SK-N-MC (cell line): ENCODE measurements at regions not wholly inside any gene's neighbourhood (a gene's known extent, or its start where the extent isn't known, plus 50 kb on each side); places are given as distances from the start of the nearest gene placed in this dataset.
"Not testable (repeated sequence)": the region's sequence is repeated elsewhere in the genome, so short reads cannot be mapped to it uniquely, and the experiment has no call there.

Experiments used
- DNase-seq: peaks from one replicate; pipeline ENCODE4 v3.0.0-alpha.2; 2011; ENCODE audit warnings: low read depth, low spot score
- H3K27ac ChIP-seq: fragments of 200-600 bp; sonication (generic); 2 replicates; pipeline ENCODE4 v1.5.1; 2016; ENCODE audit warnings: mixed run types
- H3K36me3 ChIP-seq: fragments of 200-600 bp; sonication (generic); 2 replicates; pipeline ENCODE4 v1.6.1; 2017; ENCODE audit warnings: antibody characterized with exemption, low read length, mixed read lengths; ENCODE audit not compliant: insufficient read depth
- H3K4me3 ChIP-seq: fragments of 200-600 bp; sonication (generic); 2 replicates; pipeline ENCODE4 v1.5.1; 2016
- H3K9ac ChIP-seq: fragments of 200-600 bp; sonication (generic); 2 replicates; pipeline ENCODE4 v1.8.0; 2017; ENCODE audit warnings: mixed run types, mixed read lengths; ENCODE audit not compliant: insufficient read length
- H3K9me3 ChIP-seq: fragments of 200-600 bp; sonication (generic); 2 replicates; pipeline ENCODE4 v1.6.1; 2017; ENCODE audit warnings: low read depth, mild to moderate bottlenecking, antibody characterized with exemption, low read length, moderate library complexity, mixed read lengths
- EZH2 ChIP-seq: fragments of 200-600 bp; sonication (generic); IDR thresholded peaks from one replicate; pipeline ENCODE4 v1.6.1; 2017; ENCODE audit warnings: antibody characterized with exemption
- FOXP2 ChIP-seq: optimal IDR thresholded peaks from 2 replicates; pipeline ENCODE3; 2011; ENCODE audit warnings: mild to moderate bottlenecking, moderate library complexity; ENCODE audit not compliant: insufficient read depth; ENCODE audit errors: extremely low read length, control extremely low read depth
- POLR2AphosphoS5 ChIP-seq: IDR thresholded peaks from 2 replicates; pipeline ENCODE4 v1.6.1; 2012; ENCODE audit warnings: mild to moderate bottlenecking, low read depth, low read length, borderline replicate concordance

DNA sequence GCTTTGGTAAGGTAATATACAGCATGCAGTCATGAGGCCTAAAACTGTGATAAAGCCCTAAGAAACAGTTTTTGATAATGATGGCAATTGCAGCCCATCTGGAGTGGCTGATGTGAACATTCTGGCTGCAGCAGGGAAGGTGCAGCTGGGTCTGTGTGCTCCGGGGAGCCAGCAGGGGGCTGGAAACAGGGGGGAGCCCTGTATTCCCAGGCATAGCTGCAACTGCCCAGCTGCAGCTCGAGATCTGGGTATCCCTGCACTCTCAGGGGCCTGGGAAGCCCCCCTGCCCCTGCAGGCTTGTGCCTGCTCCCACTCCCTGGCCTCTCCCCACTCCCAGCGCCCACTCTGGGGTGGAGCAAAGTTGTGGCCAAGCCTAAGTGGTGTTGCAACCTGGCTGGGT is 95.6 kb downstream of the RRAGB start:
- H3K27ac ChIP-seq, result no peak overlapping the region
- no peaks in the 10 kb centered on the region for H3K9me3 ChIP-seq
- TF ChIP-seq FOXP2, result no peak
- no peak for DNase-seq
- H3K4me3 ChIP-seq, result no peak overlapping the region
- H3K36me3 ChIP-seq, result no peaks in the 10 kb centered on the region
- no peak overlapping the region for H3K9ac ChIP-seq

DNA sequence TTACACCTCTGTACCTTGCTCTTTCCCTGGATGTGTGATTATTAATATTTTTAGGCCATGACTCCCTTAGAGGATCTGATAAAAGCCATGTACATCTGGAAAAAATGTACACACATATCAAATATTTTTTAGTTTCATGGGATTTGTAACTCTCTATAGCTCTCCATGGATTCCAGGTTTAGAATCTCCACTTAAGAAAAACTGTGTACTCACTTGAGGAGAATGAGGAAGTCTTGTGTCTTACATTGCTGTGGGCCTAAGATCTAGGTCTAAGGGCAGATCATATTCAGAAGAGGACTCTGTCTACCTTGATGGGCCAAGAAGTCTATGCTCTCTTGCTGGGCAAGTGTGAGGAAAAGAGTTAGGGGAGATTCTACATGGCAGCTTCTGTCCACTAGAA is 98.0 kb downstream of the RRAGB start:
- Histone ChIP-seq H3K9me3 (no peaks in the 10 kb centered on the region), H3K9ac (no peak overlapping the region), H3K4me3 (no peak overlapping the region), H3K27ac (no peak overlapping the region), H3K36me3 (no peaks in the 10 kb centered on the region)
- TF ChIP-seq EZH2, result no peak
- no peak for TF ChIP-seq FOXP2
- no peak for TF ChIP-seq POLR2AphosphoS5
- DNase-seq, result no peak

DNA sequence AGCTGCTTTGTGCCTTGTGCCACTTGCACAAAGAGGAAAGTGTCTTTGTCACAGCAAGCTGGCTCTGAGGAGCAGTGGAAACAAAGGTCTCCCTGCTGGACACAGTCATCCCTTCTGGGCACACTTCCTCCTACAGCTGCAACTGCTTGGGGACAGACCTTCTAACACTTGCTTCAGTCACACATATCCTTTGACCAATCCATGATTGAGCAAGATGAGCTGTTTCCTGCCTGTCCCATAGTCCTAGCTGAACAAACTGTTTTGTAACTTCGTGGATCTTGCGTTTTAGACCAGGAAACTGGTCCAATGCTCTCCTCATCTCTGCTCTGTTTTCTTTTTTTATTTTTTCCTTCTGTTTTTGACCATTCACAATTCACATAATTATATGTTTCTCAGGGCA is 98.5 kb downstream of the RRAGB start:
- Histone ChIP-seq H3K9ac (no peak overlapping the region), H3K9me3 (no peaks in the 10 kb centered on the region), H3K36me3 (no peaks in the 10 kb centered on the region), H3K27ac (no peak overlapping the region), H3K4me3 (no peak overlapping the region)
- no peak for DNase-seq
- TF ChIP-seq FOXP2, result no peak
- no peak for TF ChIP-seq EZH2

DNA sequence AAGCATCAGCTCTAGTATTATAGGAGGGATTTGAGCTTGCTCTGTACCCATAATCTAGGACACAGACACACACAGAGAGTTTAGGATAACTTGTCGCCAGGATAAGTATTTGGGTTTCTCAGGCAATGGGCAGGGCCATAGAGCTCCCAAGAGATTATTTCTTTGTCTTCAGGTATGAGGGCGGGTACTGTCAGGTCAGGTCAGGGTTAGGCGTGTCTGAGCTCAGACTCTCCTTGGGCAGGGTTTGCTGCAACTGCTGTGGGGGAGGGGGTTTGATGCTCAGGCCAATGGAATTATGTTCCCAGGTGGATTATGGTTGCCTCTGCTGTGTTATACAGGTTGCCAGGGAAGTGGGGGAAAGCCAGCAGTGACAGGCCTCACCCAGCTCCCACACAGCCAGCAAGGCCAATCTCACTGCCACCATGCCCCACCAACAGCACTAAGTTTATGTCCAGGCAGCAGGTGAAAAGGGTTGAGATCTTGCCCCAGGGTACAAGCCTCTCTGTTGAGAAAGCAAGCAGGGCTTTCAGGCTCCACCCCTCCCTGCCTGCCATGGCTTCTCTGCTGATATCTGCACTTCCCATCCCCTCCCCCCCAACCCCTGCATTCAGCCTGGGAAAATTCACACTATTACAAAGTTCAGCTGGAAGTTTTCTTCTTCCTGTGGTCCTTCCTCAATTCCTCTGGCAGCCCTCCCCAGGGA is 101.3 kb downstream of the RRAGB start:
- TF ChIP-seq POLR2AphosphoS5 (no peak), FOXP2 (no peak)
- Histone ChIP-seq H3K4me3 (no peak overlapping the region), H3K9ac (no peak overlapping the region), H3K9me3 (no peaks in the 10 kb centered on the region), H3K36me3 (no peaks in the 10 kb centered on the region), H3K27ac (no peak overlapping the region)
- no peak for DNase-seq

DNA sequence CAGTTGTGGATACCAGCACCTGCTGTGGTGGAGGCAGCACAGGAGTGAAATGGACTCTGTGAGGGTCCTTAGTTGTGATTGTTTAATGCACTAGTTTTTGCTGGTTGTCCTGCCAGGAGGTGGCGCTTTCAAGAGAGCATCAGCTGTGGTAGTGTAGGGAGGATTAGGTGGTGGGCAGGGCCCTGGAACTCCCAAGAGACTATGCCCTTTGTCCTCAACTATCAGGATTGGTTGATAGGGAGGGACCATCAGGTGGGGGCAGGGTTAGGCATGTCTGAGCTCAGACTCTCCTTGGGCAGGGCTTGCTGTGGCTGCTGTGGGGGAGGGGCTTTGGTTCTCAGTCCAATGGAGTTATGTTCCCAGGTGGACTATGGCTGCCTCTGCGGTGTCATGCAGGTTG is 121.9 kb downstream of the RRAGB start:
- no peak overlapping the region for H3K4me3 ChIP-seq
- no peak overlapping the region for H3K27ac ChIP-seq
- H3K9ac ChIP-seq, result no peak overlapping the region
- no peaks in the 10 kb centered on the region for H3K9me3 ChIP-seq
- no peak for TF ChIP-seq POLR2AphosphoS5
- no peak for TF ChIP-seq EZH2
- no peak for TF ChIP-seq FOXP2
- no peak for DNase-seq
- no peaks in the 10 kb centered on the region for H3K36me3 ChIP-seq

DNA sequence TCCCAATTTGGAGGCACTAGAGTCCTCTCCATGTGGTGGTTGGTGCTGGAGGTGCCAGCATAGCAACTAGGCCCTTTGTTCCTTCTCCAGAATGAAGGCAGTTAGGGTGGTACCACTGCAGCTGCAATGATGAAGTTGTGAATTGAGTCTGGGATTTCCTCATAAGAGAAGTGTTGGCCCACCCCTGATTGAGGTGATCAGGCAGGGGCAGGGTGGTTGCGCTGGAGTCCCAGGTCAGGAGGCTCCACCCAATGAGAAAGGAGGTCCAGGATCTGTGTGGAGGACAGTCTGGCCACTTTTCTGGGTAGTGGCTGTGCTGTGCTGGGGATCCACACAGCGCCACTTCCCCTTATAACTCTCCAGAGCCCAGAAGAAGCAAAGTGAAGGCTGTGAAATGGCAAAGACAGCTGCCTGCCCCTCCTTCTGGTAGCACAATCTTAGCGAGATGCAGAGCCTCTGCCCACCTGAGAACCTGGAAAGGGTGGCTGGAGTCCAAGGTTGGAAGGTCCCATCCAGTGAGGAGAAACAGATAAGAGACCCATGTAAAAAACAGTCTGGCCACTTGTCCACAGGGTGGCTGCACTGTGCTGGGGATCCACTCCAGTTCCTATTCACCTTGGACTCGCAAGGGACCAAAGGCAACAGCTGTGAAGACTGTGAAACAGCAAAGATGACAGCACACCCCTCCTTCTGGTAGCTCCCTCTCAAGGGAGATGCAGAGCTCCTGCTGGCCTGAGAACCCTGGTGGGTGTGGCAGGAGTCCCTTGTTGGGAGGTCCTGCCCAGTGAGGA is 124.6 kb downstream of the RRAGB start:
- H3K36me3 ChIP-seq, result no peaks in the 10 kb centered on the region
- no peak overlapping the region for H3K9ac ChIP-seq
- TF ChIP-seq POLR2AphosphoS5 (no peak), EZH2 (no peak)
- H3K4me3 ChIP-seq, result no peak overlapping the region
- DNase-seq, result no peak
- no peak overlapping the region for H3K27ac ChIP-seq
- H3K9me3 ChIP-seq, result no peaks in the 10 kb centered on the region

DNA sequence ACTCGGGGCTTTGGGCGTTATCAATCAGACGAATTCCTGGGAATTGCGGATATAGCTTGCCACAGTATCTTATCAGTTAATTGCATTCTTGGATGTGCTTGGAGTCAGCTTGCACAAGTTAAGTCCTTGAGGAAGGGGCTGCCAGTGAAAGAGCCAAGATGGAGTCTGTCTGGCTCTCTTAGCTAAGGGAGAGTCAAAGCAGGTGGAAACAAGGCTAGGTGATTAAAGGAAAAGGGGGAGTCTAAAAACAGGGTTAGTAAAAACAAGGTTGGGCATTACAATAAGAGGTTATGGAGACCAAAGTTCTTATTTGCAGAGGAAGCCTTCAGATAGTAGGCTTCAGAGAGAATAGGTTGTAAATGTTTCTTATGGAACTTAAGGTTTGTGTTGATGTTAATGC is 149.2 kb downstream of the RRAGB start:
- H3K9me3 ChIP-seq, DNase-seq, H3K9ac ChIP-seq, H3K4me3 ChIP-seq, H3K27ac ChIP-seq, H3K36me3 ChIP-seq: not testable (repeated sequence)

DNA sequence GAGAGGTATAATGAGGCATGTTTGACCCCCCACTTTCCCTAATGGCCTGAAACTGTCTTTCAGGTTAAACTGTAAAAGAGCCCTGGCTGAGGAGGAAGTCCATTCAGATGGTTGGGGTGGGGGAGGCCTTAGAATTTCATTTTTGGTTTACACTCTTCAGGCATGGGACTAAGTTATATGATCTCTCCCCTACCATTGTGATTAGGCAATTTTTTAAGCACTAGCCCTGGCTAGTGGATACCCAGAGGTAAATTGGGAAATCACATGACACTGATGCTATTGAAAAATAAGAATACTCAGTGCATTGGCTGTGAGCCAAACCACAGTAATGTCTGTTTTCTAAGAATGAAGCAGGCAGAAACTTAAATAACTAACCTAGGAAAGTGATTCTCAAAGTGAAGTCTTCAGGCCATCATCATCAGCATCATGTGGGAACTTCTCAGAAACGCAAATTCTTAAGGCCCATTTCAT is 149.7 kb downstream of the RRAGB start:
- Histone ChIP-seq H3K9me3 (no peaks in the 10 kb centered on the region), H3K4me3 (no peak overlapping the region), H3K36me3 (no peaks in the 10 kb centered on the region), H3K27ac (no peak overlapping the region), H3K9ac (no peak overlapping the region)
- TF ChIP-seq POLR2AphosphoS5, result no peak
- no peak for TF ChIP-seq EZH2
- no peak for TF ChIP-seq FOXP2
- DNase-seq, result no peak

DNA sequence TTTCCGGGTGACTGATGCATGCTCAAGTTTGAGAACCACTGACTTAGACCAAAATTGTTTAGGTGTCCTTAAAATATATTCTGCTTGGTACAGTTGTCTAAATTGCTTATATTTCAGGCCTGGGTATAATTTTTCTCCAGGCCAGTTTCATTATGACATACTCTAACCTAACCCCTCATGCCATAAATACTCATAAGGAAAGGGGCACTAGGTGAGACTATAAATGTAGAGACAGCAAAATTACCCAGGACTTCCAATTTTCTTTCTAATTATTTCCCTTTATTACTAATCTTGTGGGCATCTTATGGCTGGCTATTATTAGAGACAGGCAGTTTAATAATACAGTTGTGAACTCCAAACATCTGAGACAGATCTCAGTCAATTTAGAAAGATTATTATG is 150.2 kb downstream of the RRAGB start:
- no peaks in the 10 kb centered on the region for H3K9me3 ChIP-seq
- no peak for DNase-seq
- H3K36me3 ChIP-seq, result no peaks in the 10 kb centered on the region
- no peak overlapping the region for H3K4me3 ChIP-seq
- TF ChIP-seq POLR2AphosphoS5, result no peak
- no peak for TF ChIP-seq FOXP2
- TF ChIP-seq EZH2, result no peak
- H3K27ac ChIP-seq, result no peak overlapping the region
- no peak overlapping the region for H3K9ac ChIP-seq
